H1 (cell line): ENCODE measurements at regions not wholly inside any gene's neighbourhood (a gene's known extent, or its start where the extent isn't known, plus 50 kb on each side); places are given as distances from the start of the nearest gene placed in this dataset.

ENCODE experiments used
- CTCF ChIA-PET: fragments of 300-600 bp; sonication (Branson Sonifier 250); formaldehyde crosslinking; loops from one replicate; lab custom pipeline; 2021; ENCODE audit not compliant: partially characterized antibody; lab: Charles Lee
- POLR2A ChIA-PET: fragments of 300-600 bp; sonication (Branson Sonifier 250); formaldehyde crosslinking; loops from one replicate; lab custom pipeline; 2021; ENCODE audit warnings: inconsistent platforms; ENCODE audit not compliant: partially characterized antibody; lab: Charles Lee
- DNase-seq, 2 experiments: peaks; one replicate each; pipeline versions ENCODE4 v3.0.0 to v3.0.0-alpha.2; 2010 to 2022; ENCODE audit warnings: low spot score in 2 of 2, low read depth in 1 of 2, mixed read lengths in 1 of 2
- FAIRE-seq: peaks from 2 replicates; lab custom pipeline; 2011; peaks lifted over from hg19 to GRCh38; lab: Jason Lieb, UNC
- H2AFZ ChIP-seq: 2 replicates; pipeline ENCODE4 v1.8.1; 2012; ENCODE audit warnings: low read length, inconsistent platforms
- H2AK5ac ChIP-seq: 2 replicates; pipeline ENCODE4 v1.6.1; 2013; ENCODE audit warnings: low read depth, low read length
- H2BK120ac ChIP-seq: replicated peaks from 2 replicates; pipeline ENCODE3; 2013; ENCODE audit warnings: low read depth, low read length, inconsistent platforms
- H2BK12ac ChIP-seq: 2 replicates; pipeline ENCODE4 v1.6.1; 2013; ENCODE audit warnings: low read depth, low read length
- H2BK15ac ChIP-seq: 2 replicates; pipeline ENCODE4 v1.6.1; 2013; ENCODE audit warnings: low read length
- H2BK20ac ChIP-seq: 2 replicates; pipeline ENCODE4 v1.6.1; 2013; ENCODE audit warnings: low read length
- H2BK5ac ChIP-seq: 2 replicates; pipeline ENCODE4 v1.6.1; 2013; ENCODE audit warnings: low read depth, low read length
- H3K14ac ChIP-seq: 2 replicates; pipeline ENCODE4 v1.6.1; 2013; ENCODE audit warnings: inconsistent platforms; ENCODE audit not compliant: insufficient read length
- H3K18ac ChIP-seq: 2 replicates; pipeline ENCODE4 v1.6.1; 2013; ENCODE audit warnings: low read length; ENCODE audit errors: extremely low read depth
- H3K23ac ChIP-seq: 2 replicates; pipeline ENCODE4 v1.6.1; 2013; ENCODE audit warnings: inconsistent platforms; ENCODE audit not compliant: insufficient read length
- H3K23me2 ChIP-seq: 2 replicates; pipeline ENCODE4 v1.6.1; 2013; ENCODE audit warnings: low read depth, low read length
- H3K27ac ChIP-seq: 2 replicates; pipeline ENCODE4 v1.6.1; 2011; ENCODE audit warnings: low read depth, low read length, inconsistent platforms
- H3K27me3 ChIP-seq, 4 experiments: replicated peaks in 1 of 4; 1 replicate in 1 of 4; 2 replicates in 3 of 4; pipeline versions ENCODE4 v1.6.1 to v1.8.1; 2011 to 2013; ENCODE audit warnings: low read length in 3 of 4, mild to moderate bottlenecking in 3 of 4, inconsistent platforms in 2 of 4, mixed read lengths in 2 of 4, moderate library complexity in 1 of 4; ENCODE audit not compliant: control insufficient read depth in 3 of 4, insufficient read depth in 3 of 4; ENCODE audit errors: extremely low read depth in 1 of 4
- H3K36me3 ChIP-seq, 4 experiments: 2 replicates each; pipeline versions ENCODE4 v1.6.1 to v1.8.1; 2011 to 2013; ENCODE audit warnings: mild to moderate bottlenecking in 4 of 4, low read length in 3 of 4, moderate library complexity in 2 of 4, control low read depth in 1 of 4, inconsistent platforms in 1 of 4; ENCODE audit not compliant: insufficient read depth in 4 of 4, control insufficient read depth in 2 of 4
- H3K4ac ChIP-seq: replicated peaks from 2 replicates; pipeline ENCODE3; 2013; ENCODE audit warnings: low read length, low read depth, mixed read lengths, inconsistent platforms; ENCODE audit not compliant: insufficient read length
- H3K4me1 ChIP-seq, 4 experiments: replicated peaks in 1 of 4; 1 replicate in 1 of 4; 2 replicates in 3 of 4; pipeline versions ENCODE4 v1.6.1 to v1.8.1; 2011 to 2013; ENCODE audit warnings: low read length in 3 of 4, inconsistent platforms in 2 of 4, mixed read lengths in 1 of 4; ENCODE audit not compliant: insufficient read depth in 4 of 4, control insufficient read depth in 3 of 4
- H3K4me2 ChIP-seq, 2 experiments: 2 replicates each; pipeline versions ENCODE4 v1.6.1 to v1.8.1; 2011 to 2013; ENCODE audit warnings: low read depth in 2 of 2, low read length in 2 of 2, control low read depth in 1 of 2, inconsistent platforms in 1 of 2, mild to moderate bottlenecking in 1 of 2; ENCODE audit not compliant: insufficient read depth in 1 of 2
- H3K4me3 ChIP-seq, 4 experiments: fragments of 200-600, 300-600 bp in 1 of 4; sonication (generic), shearing (Covaris generic), sonication (Bioruptor Twin) in 1 of 4; 2 replicates each; pipeline versions ENCODE4 v1.5.1 to v1.8.1; 2011 to 2016; ENCODE audit warnings: low read length in 4 of 4, low read depth in 3 of 4, control low read depth in 2 of 4, inconsistent platforms in 2 of 4, mild to moderate bottlenecking in 2 of 4, mixed read lengths in 1 of 4, moderate library complexity in 1 of 4; ENCODE audit not compliant: insufficient read depth in 2 of 4; ENCODE audit errors: extremely low read depth in 1 of 4
- H3K56ac ChIP-seq: replicated peaks from 2 replicates; pipeline ENCODE3; 2013; ENCODE audit warnings: low read depth, mild to moderate bottlenecking, mixed read lengths, low read length, inconsistent platforms; ENCODE audit not compliant: insufficient read length
- H3K79me1 ChIP-seq: 2 replicates; pipeline ENCODE4 v1.6.1; 2013; ENCODE audit warnings: low read depth, low read length, control low read depth
- H3K79me2 ChIP-seq, 2 experiments: 2 replicates each; pipeline versions ENCODE4 v1.6.1 to v1.8.1; 2012 to 2013; ENCODE audit warnings: low read length in 2 of 2, mild to moderate bottlenecking in 2 of 2, inconsistent platforms in 1 of 2; ENCODE audit not compliant: insufficient read depth in 2 of 2, control insufficient read depth in 1 of 2
- H3K9ac ChIP-seq, 4 experiments: replicated peaks in 1 of 4; 1 replicate in 1 of 4; 2 replicates in 3 of 4; pipeline versions ENCODE4 v1.6.1 to v1.8.1; 2011 to 2013; ENCODE audit warnings: low read depth in 3 of 4, low read length in 3 of 4, control low read depth in 2 of 4, mild to moderate bottlenecking in 2 of 4, moderate library complexity in 2 of 4, inconsistent platforms in 1 of 4; ENCODE audit errors: extremely low read depth in 1 of 4
- H3K9me3 ChIP-seq, 2 experiments: 2 replicates each; pipeline versions ENCODE4 v1.6.1 to v1.8.1; 2012 to 2013; ENCODE audit warnings: mild to moderate bottlenecking in 2 of 2, moderate library complexity in 2 of 2, control low read depth in 1 of 2, inconsistent platforms in 1 of 2, low read depth in 1 of 2, low read length in 1 of 2, mixed read lengths in 1 of 2; ENCODE audit not compliant: insufficient read depth in 2 of 2
- H4K20me1 ChIP-seq, 2 experiments: replicated peaks in 1 of 2; 2 replicates each; pipeline versions ENCODE3 to v1.8.1; 2011 to 2013; ENCODE audit warnings: inconsistent platforms in 2 of 2, low read length in 2 of 2, mild to moderate bottlenecking in 1 of 2; ENCODE audit not compliant: insufficient read depth in 2 of 2, control insufficient read depth in 1 of 2
- H4K5ac ChIP-seq: 2 replicates; pipeline ENCODE4 v1.6.1; 2013; ENCODE audit warnings: low read length, low read depth, mixed read lengths, inconsistent platforms; ENCODE audit not compliant: insufficient read length
- H4K8ac ChIP-seq: 2 replicates; pipeline ENCODE4 v1.8.0; 2013; ENCODE audit warnings: mild to moderate bottlenecking, moderate library complexity, low read length, inconsistent platforms; ENCODE audit not compliant: insufficient read depth; ENCODE audit errors: extremely low read depth
- H4K91ac ChIP-seq: replicated peaks from 2 replicates; pipeline ENCODE3; 2013; ENCODE audit warnings: low read length, mixed read lengths, inconsistent platforms; ENCODE audit not compliant: insufficient read length
- CEBPB ChIP-seq: IDR thresholded peaks from 2 replicates; pipeline ENCODE4 v1.6.1; 2012; ENCODE audit warnings: low read depth, low read length
- WGBS, 2 experiments: shearing (Covaris generic) in 1 of 2; methylation state at CpG; one replicate each; pipeline versions ENCODE4 v1.1.6 to v1.1.7; 2013 to 2015; ENCODE audit warnings: low lambda C conversion rate in 2 of 2, mixed read lengths in 2 of 2, inconsistent platforms in 1 of 2, low coverage in 1 of 2, missing lambda C conversion rate in 1 of 2; ENCODE audit not compliant: insufficient replicate concordance in 2 of 2, insufficient coverage in 1 of 2, insufficient read length in 1 of 2; ENCODE audit errors: extremely low coverage in 1 of 2, missing lambda C conversion rate in 1 of 2; 5-methylcytosine and 5-hydroxymethylcytosine counted together

GRCh38 chr2:217366266-217366895, 506.5 kb upstream of the TNP1 start:
- Histone ChIP-seq H2AK5ac (no peak overlapping the region), H3K9me3 (no peaks in the 10 kb centered on the region), H3K4me1 (peaks cover 0 to 6% (median 0%) of the 10 kb centered on the region in 4 experiments; a peak in 3 of 7 replicates), H3K14ac (no peak overlapping the region), H3K36me3 (no peaks in the 10 kb centered on the region), H3K56ac (no peak overlapping the region), H3K9ac (no peak overlapping the region), H2BK15ac (no peak overlapping the region), H3K18ac (no peak overlapping the region), H3K79me2 (no peaks in the 10 kb centered on the region), H3K23me2 (peaks cover 2% of the 10 kb centered on the region; the same call in 1 of the 2 replicates), H3K4ac (no peak overlapping the region), H2BK120ac (no peak overlapping the region), H4K8ac (no peak overlapping the region), H3K27ac (no peak overlapping the region), H2BK20ac (no peak overlapping the region), H4K5ac (no peak overlapping the region), H3K23ac (no peak overlapping the region), H3K4me3 (no peak overlapping the region), H4K91ac (no peak overlapping the region), H2BK12ac (no peak overlapping the region), H4K20me1 (no peaks in the 10 kb centered on the region), H3K4me2 (no peak overlapping the region), H2BK5ac (no peak overlapping the region), H3K79me1 (no peaks in the 10 kb centered on the region), H3K27me3 (peaks cover 5 to 22% (median 16%) of the 10 kb centered on the region in 4 experiments; a peak in 4 of 7 replicates), H2AFZ (no peak overlapping the region)
- CTCF ChIA-PET, result interaction anchor here (0.8 to 1.2 kb wide), 3 partner anchors 28 to 106 kb away, joined by 3 to 6 read pairs (median 3); no protein-coding TSS in a partner anchor
- no peak for DNase-seq
- POLR2A ChIA-PET, result no interaction called here
- TF ChIP-seq CEBPB, result no peak
- WGBS, 2 experiments, result 76% methylated on average over 4 of the region's 4 CpGs; no CpG with 5 or more reads in 1 of the 2 experiments
- no peak for FAIRE-seq
